HG03432 (cell line): ENCODE measurements at regions not wholly inside any gene's neighbourhood (a gene's known extent, or its start where the extent isn't known, plus 50 kb on each side); places are given as distances from the start of the nearest gene placed in this dataset.

Source experiments
- ATAC-seq: cut with Tn5 transposase; IDR thresholded peaks from one replicate; pipeline ENCODE4 v1.9.1; 2021; ENCODE audit warnings: mild to moderate bottlenecking, moderate library complexity; ENCODE audit not compliant: unreplicated experiment

DNA sequence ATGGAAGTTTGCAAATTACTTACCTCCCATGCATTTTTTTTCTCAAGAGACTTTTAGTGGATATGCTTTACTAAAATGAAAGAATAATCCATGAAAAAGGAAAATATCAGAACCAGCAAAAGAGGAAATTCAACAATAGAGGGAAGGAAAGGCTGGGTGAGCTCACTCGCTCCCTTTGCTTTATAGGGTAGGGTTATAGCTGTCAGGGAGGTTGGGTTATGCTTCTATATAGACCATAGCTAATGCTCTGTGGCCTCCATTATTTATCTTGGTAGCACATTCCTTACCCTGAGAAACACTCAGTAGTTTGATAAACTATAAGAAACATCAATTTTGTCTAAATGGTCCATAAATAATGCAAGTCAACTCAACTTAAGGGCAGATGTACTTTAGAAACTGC lies 215.9 kb upstream of the FAR2 start:
- ATAC-seq = no peak

DNA sequence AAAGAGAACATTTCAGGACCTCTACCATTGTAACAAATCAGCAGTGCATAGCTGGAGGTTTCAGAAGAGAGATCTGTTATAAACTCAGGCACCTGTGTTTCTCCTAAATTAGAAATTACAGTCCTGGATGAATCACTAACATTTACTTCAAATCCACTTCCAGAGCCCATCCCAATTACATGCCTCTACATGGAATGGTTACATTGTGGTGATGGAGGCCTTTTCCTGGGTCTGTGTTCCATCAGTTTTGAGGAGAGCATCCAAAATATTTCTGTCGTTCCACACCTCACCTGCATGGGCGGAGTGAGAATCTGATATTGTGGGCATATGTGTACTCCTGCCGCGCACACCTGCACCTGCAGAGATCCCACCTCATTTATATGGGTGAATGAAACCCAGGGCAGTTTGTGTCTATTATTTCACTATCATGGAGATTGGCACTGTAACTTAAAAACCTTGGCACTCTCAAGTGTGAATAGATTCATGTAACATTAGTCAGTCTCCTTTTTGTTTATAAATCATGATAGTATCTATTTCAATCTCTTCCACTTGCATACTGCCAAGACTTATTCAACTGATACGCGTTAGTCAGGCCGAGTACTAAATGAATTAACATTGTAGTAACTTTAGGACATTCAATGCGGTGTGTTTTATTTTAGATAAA lies 215.1 kb upstream of the FAR2 start:
- ATAC-seq = no peak

- ATAC-seq = no peak
These were observed 212.9 kb upstream of the FAR2 start for GRCh38 chr12:28936221-28936620.

DNA sequence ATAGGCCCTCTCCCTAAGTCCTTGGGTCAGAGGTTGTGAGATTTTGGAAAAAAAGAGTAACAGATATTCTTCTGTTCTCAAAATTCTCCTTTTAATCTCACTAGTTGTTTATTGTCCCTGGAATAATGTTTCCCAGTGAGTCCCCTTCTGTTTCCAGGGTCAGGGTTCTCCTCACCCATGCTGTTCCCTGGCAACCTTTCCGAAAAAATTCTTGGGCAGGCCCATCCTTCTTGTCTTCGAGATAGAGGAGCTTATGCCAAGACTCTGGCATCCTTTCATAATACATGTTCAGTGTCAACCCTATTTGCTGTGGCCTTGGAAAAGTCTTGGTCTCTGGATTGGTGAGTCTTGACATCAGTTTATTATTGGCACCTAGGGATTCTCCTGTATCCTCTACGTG lies 212.4 kb upstream of the FAR2 start:
- no peak for ATAC-seq

- ATAC-seq = no peak
These were observed 211.9 kb upstream of the FAR2 start for GRCh38 chr12:28937196-28937595.

- no peak for ATAC-seq
These were observed 211.0 kb upstream of the FAR2 start for GRCh38 chr12:28938056-28938455.

GRCh38 chr12:28938581-28939235 lies 210.4 kb upstream of the FAR2 start:
- no peak for ATAC-seq

GRCh38 chr12:28939427-28939826 lies 209.7 kb upstream of the FAR2 start:
- no peak for ATAC-seq

GRCh38 chr12:28941248-28941647 lies 207.8 kb upstream of the FAR2 start:
- no peak for ATAC-seq

- no peak for ATAC-seq
These were observed 202.7 kb upstream of the FAR2 start for GRCh38 chr12:28946361-28946760.

DNA sequence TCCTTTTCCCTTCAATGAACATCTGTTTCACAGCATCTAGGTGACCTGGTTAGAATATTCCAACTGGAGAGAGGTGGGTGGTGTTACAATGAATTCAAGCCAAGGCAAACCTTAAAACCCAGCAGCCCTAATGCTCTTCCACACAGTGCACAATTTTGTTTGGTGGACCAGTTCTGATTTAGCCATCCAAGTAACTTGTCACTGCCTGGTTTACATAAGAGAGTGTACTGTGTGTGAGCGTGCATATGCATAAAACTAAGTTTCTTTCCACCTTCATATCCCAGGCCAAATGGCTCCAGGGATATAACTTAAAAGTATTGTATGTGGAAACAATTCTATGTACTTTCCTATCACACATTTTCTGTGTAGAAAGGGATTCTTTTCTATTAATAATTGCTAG lies 200.4 kb upstream of the FAR2 start:
- no peak for ATAC-seq

GRCh38 chr12:28949184-28949583 lies 199.9 kb upstream of the FAR2 start:
- ATAC-seq = no peak

DNA sequence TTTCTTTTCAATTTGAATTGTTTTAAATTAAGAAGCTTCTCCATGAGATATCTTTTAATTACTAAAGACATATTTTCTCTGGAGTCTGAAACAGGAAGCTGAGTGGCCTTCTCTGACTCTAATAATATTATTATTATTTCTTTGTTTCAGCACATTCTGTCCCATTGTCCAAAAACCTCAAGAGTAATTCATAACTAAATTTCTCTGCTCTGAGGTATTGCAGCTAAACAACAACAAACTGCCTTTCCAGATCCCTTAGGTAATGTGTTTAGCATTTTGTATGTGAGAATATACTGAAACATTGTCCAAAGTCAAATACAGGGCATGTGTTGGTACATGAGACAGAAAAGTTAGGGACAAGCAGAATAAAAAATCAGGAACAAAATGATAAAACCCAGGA lies 199.0 kb upstream of the FAR2 start:
- ATAC-seq = no peak

GRCh38 chr12:28951935-28952334 lies 197.1 kb upstream of the FAR2 start:
- ATAC-seq = no peak

GRCh38 chr12:28954333-28954732 lies 194.7 kb upstream of the FAR2 start:
- ATAC-seq = no peak

- ATAC-seq = no peak
These were observed 193.6 kb upstream of the FAR2 start for GRCh38 chr12:28955491-28955890.

GRCh38 chr12:28955931-28956330 lies 193.1 kb upstream of the FAR2 start:
- ATAC-seq = no peak

DNA sequence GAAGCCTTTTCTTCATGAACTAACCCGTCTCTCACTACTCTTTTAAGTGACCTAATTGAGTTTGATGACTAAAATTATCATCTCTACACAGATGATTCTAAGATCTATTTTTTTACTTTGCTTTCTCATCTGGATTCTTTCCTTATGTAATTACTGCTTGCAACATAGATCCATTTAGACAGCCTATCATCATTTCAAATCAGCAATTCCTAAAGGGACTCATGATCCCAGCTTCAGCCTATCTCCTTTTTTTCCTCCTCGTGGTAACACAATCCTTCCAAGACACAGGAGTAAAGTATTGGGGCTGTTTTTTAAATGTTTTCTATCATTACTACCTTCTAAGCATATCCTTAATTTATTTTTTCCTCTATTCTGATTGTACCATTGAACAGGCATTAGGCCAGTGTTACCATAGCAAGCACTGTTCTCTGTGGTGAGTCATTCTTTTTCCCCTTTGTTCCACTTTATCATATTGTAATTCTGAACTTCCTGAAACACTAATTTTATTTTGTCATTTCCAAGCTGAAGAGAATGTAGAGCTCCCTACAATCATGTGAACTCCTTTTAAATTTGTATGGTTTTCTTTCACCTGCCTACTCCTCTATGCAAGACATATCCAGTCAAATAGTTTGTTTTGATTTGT lies 190.4 kb upstream of the FAR2 start:
- ATAC-seq = no peak

DNA sequence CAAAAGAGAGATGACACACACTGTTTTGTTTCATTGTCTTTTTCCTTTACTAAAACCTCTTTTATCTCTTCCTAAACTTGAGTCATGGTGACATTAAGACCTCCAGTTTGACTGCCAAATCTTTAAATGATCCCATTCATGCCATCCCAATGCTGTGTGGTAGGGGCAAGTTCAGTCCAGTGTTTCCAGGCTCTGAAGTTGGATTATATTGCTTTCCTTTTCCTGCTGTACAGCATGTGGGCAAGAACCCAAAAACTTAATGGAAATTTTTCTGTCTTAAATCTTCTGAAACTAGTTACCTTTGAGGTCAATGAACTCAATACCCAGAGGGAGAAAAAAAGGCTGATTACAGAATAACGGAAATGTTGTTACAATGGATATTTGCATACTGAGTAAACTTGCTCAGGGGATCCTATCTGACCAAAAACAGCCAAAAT lies 187.1 kb upstream of the FAR2 start:
- ATAC-seq = no peak

DNA sequence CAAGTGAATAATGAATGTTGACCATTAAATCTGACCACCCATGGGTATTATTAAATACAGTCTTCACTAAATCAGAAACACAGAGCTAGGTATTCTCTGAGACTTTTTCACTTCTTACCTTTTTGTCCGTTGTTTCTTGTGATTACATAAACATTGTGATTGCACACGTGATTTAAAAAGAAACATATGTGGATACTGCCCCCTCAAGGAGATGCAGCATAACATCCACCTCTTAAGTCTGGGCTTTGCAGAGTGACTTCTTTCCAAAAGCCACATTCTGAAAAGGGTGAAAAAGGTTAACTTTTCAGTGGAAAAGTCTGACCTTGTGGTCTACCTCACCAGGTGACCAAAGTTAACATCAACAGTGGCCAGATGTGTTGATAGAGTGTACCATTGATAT lies 185.5 kb upstream of the FAR2 start:
- no peak for ATAC-seq

DNA sequence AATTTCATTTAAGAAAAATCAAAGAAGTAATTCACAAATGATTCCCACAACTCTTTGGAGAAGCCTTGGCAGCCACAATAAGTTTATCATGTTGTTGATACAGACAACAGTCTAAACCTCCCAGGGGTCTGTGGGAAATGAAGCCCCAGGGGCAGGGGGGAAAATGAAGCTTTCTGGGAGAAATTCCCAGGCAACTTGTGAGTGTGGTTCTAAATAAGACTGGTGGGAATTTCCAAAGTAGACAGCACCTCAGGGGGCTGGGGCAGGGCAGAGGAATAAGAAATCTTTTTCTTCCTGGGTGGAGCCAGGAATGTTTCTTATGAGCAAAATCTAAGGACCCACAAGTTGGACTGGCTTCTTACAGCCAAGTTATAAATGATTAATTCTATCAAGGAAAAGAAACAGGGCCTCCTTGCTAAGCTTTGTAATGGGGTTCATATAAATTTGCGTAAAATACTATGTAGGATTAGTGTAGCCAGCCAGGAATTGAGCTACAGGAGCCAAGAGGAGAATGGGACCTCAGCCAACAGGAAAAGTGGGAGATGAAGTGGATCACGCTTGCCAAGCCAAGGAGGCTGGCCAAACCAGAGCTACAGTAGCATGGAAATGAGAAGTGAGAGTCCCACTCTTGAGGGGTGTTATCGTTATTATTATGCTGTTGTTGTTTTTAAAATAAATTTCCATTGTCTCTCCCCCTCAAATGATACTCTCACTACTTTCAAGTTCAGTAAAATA lies 182.9 kb upstream of the FAR2 start:
- no peak for ATAC-seq

DNA sequence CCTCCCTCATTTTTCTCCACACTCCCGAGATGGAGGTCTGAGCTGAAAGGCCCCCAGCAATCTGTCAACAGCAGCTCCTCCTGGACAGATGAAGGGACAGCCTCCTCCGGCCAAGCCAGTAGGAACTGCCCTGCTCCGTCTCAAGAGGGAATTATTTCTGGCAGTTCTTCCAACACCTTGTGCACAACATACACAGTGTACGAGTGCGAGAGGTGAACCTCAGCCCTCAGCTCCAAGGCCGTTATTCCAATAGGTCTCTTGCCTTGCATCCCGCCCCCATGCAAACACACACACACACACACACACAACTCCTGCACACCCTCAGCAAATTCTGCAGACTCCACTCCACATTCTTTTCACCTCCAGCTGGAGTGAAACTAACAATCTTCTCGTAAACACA lies 181.7 kb upstream of the FAR2 start:
- ATAC-seq = no peak
